GM12878 (cell line): ENCODE measurements at regions not wholly inside any gene's neighbourhood (a gene's known extent, or its start where the extent isn't known, plus 50 kb on each side); places are given as distances from the start of the nearest gene placed in this dataset.

Experiments
- BACH1 ChIP-seq: fragments of 450-650 bp; IDR thresholded peaks from 2 replicates; pipeline ENCODE4 v1.6.1; 2017; ENCODE audit warnings: mild to moderate bottlenecking, borderline replicate concordance
- CBFB ChIP-seq: IDR thresholded peaks from 2 replicates; pipeline ENCODE4 v1.6.1; 2016; ENCODE audit warnings: antibody characterized with exemption, low read depth
- CTCF ChIP-seq, 3 experiments: IDR thresholded peaks in 2 of 3; conservative IDR thresholded peaks in 1 of 3; 2 replicates each; pipeline ENCODE4 v1.5.1; 2011; ENCODE audit warnings: low read depth in 3 of 3, low read length in 3 of 3, mild to moderate bottlenecking in 3 of 3, control low read depth in 2 of 3, moderate library complexity in 2 of 3, inconsistent platforms in 1 of 3, mixed read lengths in 1 of 3; ENCODE audit not compliant: control insufficient read depth in 2 of 3, insufficient read depth in 1 of 3; ENCODE audit errors: extremely low read depth in 1 of 3
- JUNB ChIP-seq: IDR thresholded peaks from 2 replicates; pipeline ENCODE4 v1.6.1; 2016; ENCODE audit warnings: antibody characterized with exemption, mild to moderate bottlenecking
- NR2C1 ChIP-seq: fragments of 450-650 bp; IDR thresholded peaks from 2 replicates; pipeline ENCODE4 v1.6.1; 2017; ENCODE audit warnings: antibody characterized with exemption, mild to moderate bottlenecking, moderate library complexity
- RAD21 ChIP-seq: IDR thresholded peaks from 2 replicates; pipeline ENCODE4 v1.6.1; 2011; ENCODE audit warnings: mild to moderate bottlenecking, low read depth, low read length, moderate library complexity; ENCODE audit not compliant: insufficient read depth
- SREBF2 ChIP-seq: IDR thresholded peaks from 2 replicates; pipeline ENCODE4 v1.6.1; 2012; ENCODE audit warnings: mild to moderate bottlenecking, low read length
- ZBTB40 ChIP-seq: fragments of 450-650 bp; IDR thresholded peaks from 2 replicates; pipeline ENCODE4 v1.6.1; 2016; ENCODE audit warnings: mild to moderate bottlenecking, moderate library complexity, borderline replicate concordance
- ZNF384 ChIP-seq: IDR thresholded peaks from 2 replicates; pipeline ENCODE4 v1.6.1; 2012; ENCODE audit warnings: low read depth, mild to moderate bottlenecking, low read length, improper control_type of control experiment, borderline replicate concordance

- TF ChIP-seq CBFB (no peak), NR2C1 (no peak), BACH1 (no peak), ZNF384 (no peak), CTCF (IDR thresholded peaks at IDR 0.05 in 2 of 3, conservative IDR thresholded peaks at IDR 0.05 in 1 of 3; ENCODE audit: control insufficient read depth in 2 of 3, extremely low read depth in 1 of 3, insufficient read depth in 1 of 3, low read depth in 3 of 3, low read length in 3 of 3) (no peak), ZBTB40 (no peak), JUNB (no peak), SREBF2 (no peak), RAD21 (no peak)
Measured at GRCh38 chr2:129480790-129481189, 498.7 kb upstream of the RAB6C start.
